Ascending aorta (tissue), 2 donors: ENCODE measurements at regions not wholly inside any gene's neighbourhood (a gene's known extent, or its start where the extent isn't known, plus 50 kb on each side); places are given as distances from the start of the nearest gene placed in this dataset.
A peak's percentile ranks its signal among the peaks of the same experiment; 100 is the strongest.

Source experiments
- DNase-seq, 2 donors: peaks; one replicate each; pipeline ENCODE4 v3.0.0-alpha.2; 2019; ENCODE audit warnings: low spot score in 2 of 2
- H3K27ac ChIP-seq, 2 donors: fragments of 200-600 bp; sonication (generic); one replicate each; pipeline ENCODE4 v1.5.1; 2016 to 2017; ENCODE audit warnings: mild to moderate bottlenecking in 1 of 2
- H3K27me3 ChIP-seq: fragments of 200-600 bp; sonication (generic); one replicate; pipeline ENCODE4 v1.5.1; 2017
- H3K36me3 ChIP-seq, 2 donors: fragments of 200-600 bp; sonication (generic); one replicate each; pipeline ENCODE4 v1.5.1; 2016
- H3K4me1 ChIP-seq, 2 donors: fragments of 200-600 bp; sonication (generic); one replicate each; pipeline ENCODE4 v1.5.1; 2016 to 2017; ENCODE audit warnings: mild to moderate bottlenecking in 1 of 2
- H3K4me3 ChIP-seq, 2 donors: fragments of 200-600 bp; sonication (generic); one replicate each; pipeline ENCODE4 v1.5.1; 2016 to 2017; ENCODE audit warnings: mild to moderate bottlenecking in 1 of 2
- H3K9me3 ChIP-seq, 2 donors: fragments of 200-600 bp; sonication (generic); one replicate each; pipeline ENCODE4 v1.5.1; 2016
- CTCF ChIP-seq, 3 experiments: fragments of 200-600 bp in 2 of 3; fragments of 450-650 bp in 1 of 3; sonication (generic) in 2 of 3; IDR thresholded peaks; one replicate each; pipeline ENCODE4 v1.5.1; 2016 to 2019; ENCODE audit warnings: antibody characterized with exemption in 3 of 3, mild to moderate bottlenecking in 1 of 3, moderate library complexity in 1 of 3
- intact Hi-C: fragments of 100-400 bp; cut with DNase I; formaldehyde crosslinking; loops from one replicate; pipeline ENCODE4 v1.15.1; 2023

GRCh38 chr9:38251036-38251860 lies 141.3 kb upstream of the ALDH1B1 start:
- intact Hi-C loops: no loop called here
- no peaks in the 10 kb centered on the region for H3K36me3 ChIP-seq
- H3K4me3 ChIP-seq: no peak overlapping the region
- no peaks in the 10 kb centered on the region for H3K27me3 ChIP-seq
- no peak overlapping the region for H3K27ac ChIP-seq
- no peak for TF ChIP-seq CTCF (IDR thresholded peaks at IDR 0.05)
- no peaks in the 10 kb centered on the region for H3K4me1 ChIP-seq
- no peak for DNase-seq
- H3K9me3 ChIP-seq: no peaks in the 10 kb centered on the region

GRCh38 chr9:38250279-38251035 lies 142.0 kb upstream of the ALDH1B1 start:
- peak in 1 of 2 donors; percentile 28 for DNase-seq
- H3K4me3 ChIP-seq: no peak overlapping the region
- intact Hi-C loops: no loop called here
- no peak for TF ChIP-seq CTCF (IDR thresholded peaks at IDR 0.05)
- H3K27me3 ChIP-seq: no peaks in the 10 kb centered on the region
- H3K36me3 ChIP-seq: no peaks in the 10 kb centered on the region
- no peaks in the 10 kb centered on the region for H3K9me3 ChIP-seq
- H3K4me1 ChIP-seq: no peaks in the 10 kb centered on the region
- no peak overlapping the region for H3K27ac ChIP-seq

GRCh38 chr9:38249587-38250210 lies 142.8 kb upstream of the ALDH1B1 start:
- Histone ChIP-seq H3K4me1 (no peaks in the 10 kb centered on the region), H3K27ac (no peak overlapping the region), H3K9me3 (no peaks in the 10 kb centered on the region), H3K4me3 (no peak overlapping the region), H3K36me3 (no peaks in the 10 kb centered on the region), H3K27me3 (no peaks in the 10 kb centered on the region)
- no peak for TF ChIP-seq CTCF (IDR thresholded peaks at IDR 0.05)
- peak in 1 of 2 donors; percentile 39 for DNase-seq
- intact Hi-C loops: no loop called here

- H3K4me1 ChIP-seq: no peaks in the 10 kb centered on the region
- no peak for TF ChIP-seq CTCF (IDR thresholded peaks at IDR 0.05)
- H3K27ac ChIP-seq: no peak overlapping the region
- H3K4me3 ChIP-seq: no peak overlapping the region
- no peaks in the 10 kb centered on the region for H3K36me3 ChIP-seq
- DNase-seq: no peak
- intact Hi-C loops: no loop called here
- H3K27me3 ChIP-seq: no peaks in the 10 kb centered on the region
- no peaks in the 10 kb centered on the region for H3K9me3 ChIP-seq
These were observed 143.5 kb upstream of the ALDH1B1 start for GRCh38 chr9:38249049-38249448.

- no peak for DNase-seq
- Histone ChIP-seq H3K36me3 (no peaks in the 10 kb centered on the region), H3K4me3 (no peak overlapping the region), H3K27ac (no peak overlapping the region), H3K9me3 (no peaks in the 10 kb centered on the region), H3K4me1 (no peaks in the 10 kb centered on the region), H3K27me3 (no peaks in the 10 kb centered on the region)
- TF ChIP-seq CTCF (IDR thresholded peaks at IDR 0.05): no peak
- intact Hi-C loops: no loop called here
These were observed 145.7 kb upstream of the ALDH1B1 start for GRCh38 chr9:38246833-38247232.
